ENCODE measurements at regions not wholly inside any gene's neighbourhood (a gene's known extent, or its start where the extent isn't known, plus 50 kb on each side); places are given as distances from the start of the nearest gene placed in this dataset.

- no peak for DNase-seq (ENCODE audit: low read depth in 2 of 2)
These were observed 295.5 kb downstream of the KCNRG start for GRCh38 chr13:50310734-50311133.

DNA sequence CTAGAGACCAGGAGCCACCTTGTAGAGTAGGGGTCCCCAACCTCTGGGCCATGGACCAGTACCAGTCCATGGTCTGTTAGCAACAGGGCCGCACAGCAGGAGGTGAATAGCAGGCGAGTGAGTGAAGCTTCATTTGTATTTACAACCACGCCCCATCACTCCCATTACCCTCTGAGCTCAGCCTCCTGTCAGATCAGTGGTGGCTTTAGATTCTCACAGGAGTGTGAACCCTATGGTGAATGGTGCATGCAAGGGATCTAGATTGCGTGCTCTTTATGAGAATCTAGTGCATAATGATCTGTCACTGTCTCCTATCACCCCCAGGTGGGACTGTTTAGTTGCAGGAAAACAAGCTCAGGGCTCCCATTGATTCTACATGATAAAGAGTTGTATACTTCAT, 303.6 kb downstream of the KCNRG start:
- no peak for DNase-seq (ENCODE audit: low read depth in 2 of 2)

GRCh38 chr13:50319635-50320255, 304.5 kb downstream of the KCNRG start:
- no peak for DNase-seq (ENCODE audit: low read depth in 2 of 2)

DNA sequence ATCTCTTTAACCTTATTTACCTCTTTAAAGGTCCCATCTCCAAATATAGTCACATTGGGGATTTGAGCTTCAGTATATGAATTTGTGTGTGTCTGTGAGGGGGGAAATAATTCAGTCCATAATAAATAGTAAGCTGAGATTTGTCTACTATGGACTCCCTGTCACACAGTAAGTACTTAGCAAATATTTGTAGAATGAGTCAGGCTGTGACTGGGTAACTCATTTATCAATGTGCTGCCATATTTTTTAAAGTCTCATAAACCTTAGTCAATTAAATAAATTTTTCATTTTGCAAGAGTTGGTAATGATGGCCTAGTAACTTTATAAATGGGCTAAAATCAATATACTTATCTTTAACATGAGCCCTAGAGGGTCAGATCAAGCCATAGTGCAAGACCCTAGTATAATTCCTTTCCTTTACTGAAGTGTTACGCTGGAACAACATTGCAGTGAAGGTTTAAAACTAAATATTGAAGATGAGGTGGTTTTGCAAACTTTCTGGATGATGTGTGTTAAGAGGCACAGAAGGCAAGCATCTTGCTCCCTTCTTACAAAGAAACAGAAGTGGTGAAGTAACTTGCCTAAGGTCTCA, 305.1 kb downstream of the KCNRG start:
- DNase-seq (ENCODE audit: low read depth in 2 of 2), result no peak

DNA sequence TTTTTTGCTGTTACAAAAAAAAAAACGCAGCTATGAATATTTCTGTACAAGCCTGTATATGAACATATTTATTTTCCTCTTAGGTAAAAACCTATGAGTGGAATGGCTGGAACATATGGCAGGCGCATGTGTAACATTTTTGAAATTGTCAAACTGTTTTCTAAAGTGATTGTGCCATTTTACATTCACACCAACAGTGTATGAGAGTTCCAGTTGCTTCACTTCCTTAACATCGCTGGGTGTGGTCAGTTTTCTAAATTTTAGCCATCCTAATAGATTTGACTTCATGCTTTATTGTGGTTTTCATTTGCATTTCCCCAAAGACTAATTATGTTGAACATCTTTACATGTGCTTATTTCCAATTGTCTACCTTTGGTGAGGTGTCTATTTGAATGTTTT, 306.8 kb downstream of the KCNRG start:
- DNase-seq (ENCODE audit: low read depth in 2 of 2), result no peak

DNA sequence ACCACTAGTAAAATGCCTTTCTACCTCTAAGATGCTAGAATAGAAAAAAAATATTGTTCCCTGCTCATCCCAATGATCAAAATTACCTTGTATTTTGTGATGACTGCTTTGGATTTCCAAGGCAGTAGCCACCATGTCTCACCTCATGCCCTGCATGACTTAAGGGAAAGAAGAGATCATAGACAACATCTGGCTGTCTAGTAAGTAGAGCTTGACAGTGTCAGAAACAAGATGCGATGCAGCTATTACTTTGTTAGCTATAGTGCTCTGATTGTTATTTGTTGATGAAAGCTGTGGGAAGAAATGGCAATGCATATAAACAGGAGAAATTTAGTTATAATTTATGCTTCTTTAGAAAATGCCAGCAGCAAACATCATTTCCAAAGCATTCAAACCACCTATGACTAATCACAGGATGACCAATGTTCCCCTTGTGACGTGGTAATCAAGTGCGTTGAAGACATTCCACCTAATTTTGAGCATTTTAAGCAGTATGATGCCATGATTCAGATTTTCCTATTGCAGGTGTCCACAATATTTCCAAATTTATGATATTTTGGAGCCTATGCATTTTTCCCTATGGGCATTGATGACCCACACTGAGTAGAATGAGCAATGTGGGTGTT, 308.3 kb downstream of the KCNRG start:
- DNase-seq (ENCODE audit: low read depth in 2 of 2), result no peak

GRCh38 chr13:50326271-50326670, 311.0 kb downstream of the KCNRG start:
- no peak for DNase-seq (ENCODE audit: low read depth in 2 of 2)

DNA sequence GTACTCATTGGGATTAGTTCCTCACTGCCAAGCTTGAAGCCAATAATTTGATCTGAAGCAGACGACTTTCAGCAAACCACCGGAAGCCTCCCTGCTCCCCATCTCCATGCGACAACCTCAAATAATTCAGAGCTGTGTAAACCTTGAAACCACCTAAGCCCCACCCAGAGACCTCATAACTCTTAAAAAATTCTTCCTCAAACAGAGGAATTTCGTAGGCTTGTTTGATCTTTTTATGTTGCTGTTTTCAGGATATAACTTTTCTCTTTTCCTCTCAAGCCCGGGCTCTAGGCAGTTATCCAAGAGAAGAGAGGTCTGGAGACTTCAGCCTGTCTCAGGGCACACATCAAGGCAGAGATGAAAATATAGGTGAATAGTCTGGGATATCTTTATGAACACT, 311.6 kb downstream of the KCNRG start:
- no peak for DNase-seq (ENCODE audit: low read depth in 2 of 2)

DNA sequence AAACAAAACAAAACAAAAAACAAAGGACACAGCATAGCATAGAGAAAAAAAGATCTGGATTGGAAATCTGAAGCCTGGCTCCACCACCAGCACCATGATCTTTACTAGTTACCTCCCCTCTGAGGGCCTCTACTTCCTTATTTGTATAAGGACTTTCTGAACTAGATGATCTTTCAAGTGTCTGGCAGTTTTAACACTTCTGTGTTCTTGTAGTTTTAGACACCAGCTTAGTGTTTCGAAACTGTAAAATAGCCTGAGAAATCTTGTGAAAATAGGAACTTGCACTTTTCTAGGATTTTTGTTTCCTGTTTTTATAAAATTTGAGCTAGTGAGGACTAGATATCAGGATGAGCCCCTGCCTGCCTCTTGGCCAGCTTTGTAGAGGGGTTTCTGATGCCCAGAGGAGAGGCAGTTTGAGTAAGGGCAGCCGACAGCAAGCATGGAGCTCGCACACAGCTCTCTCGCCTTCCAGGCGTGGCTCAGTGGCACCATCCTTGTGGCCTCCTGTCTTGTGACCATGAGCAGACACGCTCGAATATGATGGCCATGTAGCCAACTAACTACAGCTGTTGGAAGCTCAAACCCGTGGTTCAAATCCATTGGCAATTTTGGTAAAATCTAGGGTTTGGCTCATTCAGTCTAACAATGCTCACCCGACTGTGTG, 319.0 kb downstream of the KCNRG start:
- DNase-seq (ENCODE audit: low read depth in 2 of 2), result no peak

GRCh38 chr13:50334944-50335343, 319.7 kb downstream of the KCNRG start:
- DNase-seq (ENCODE audit: low read depth in 2 of 2), result no peak

GRCh38 chr13:50339271-50339670, 324.0 kb downstream of the KCNRG start:
- no peak for DNase-seq (ENCODE audit: low read depth in 2 of 2)

GRCh38 chr13:50340146-50340545, 324.9 kb downstream of the KCNRG start:
- DNase-seq (ENCODE audit: low read depth in 2 of 2), result no peak

GRCh38 chr13:50340551-50341287, 325.5 kb downstream of the KCNRG start:
- no peak for DNase-seq (ENCODE audit: low read depth in 2 of 2)

DNA sequence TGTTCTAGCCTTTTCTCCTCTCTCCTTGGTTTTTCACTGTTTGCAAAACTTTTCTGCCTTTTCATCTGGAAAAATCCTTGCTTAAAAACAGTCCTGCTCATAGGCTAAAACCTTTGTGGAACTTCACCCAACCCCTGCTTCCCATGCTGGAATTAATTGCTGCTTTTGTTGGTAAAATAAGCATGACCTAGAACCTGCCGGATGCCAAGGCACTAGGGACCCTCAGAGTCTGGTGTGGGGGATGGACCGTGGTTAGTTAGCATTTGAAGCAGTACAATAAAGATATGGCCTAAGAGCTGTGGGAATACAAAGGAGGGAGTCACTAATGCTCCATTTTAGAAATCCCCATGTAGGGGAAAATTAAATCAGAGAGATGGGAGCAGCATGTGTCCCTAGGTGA, 326.3 kb downstream of the KCNRG start:
- DNase-seq (ENCODE audit: low read depth in 2 of 2), result no peak

DNA sequence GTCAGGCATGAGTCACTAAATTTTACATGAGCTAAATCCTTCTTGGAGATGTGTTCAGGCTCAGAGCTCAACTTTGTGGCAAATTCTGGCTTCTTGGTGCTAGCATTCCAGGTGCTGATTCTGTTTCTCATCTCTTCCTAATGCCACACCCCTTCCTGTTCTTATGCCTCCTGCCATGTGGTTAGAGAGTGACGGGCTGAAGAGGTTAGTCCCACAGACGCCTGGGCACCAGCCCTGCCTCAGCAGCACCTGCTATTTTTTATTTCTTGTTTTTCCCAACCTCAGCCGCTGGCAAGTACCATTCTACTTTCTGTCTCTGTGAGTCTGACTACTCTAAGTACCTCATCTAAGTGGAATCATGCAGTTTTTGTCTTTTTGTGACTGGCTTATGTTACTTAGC, 329.5 kb downstream of the KCNRG start:
- no peak for DNase-seq (ENCODE audit: low read depth in 2 of 2)

GRCh38 chr13:50345804-50346203, 330.6 kb downstream of the KCNRG start:
- no peak for DNase-seq (ENCODE audit: low read depth in 2 of 2)

DNA sequence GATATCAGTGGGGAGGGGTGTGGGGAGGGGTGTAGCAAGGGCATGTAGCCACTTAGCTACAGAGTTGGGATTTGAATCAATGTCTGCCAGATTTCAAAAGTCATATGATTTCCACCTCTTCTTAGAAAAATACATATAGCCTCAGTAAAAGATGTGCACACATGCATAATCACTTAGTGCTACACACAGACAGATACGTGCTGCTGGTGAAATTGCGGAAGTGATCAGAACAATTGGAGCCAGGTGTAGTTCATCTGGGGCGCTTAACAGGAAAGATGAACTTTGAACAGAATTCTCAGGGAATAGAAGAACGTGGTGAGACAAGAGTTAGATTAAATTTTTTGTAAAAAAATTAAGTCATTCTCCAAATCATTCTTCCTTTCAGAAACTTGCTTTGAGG, 333.1 kb downstream of the KCNRG start:
- no peak for DNase-seq (ENCODE audit: low read depth in 2 of 2)

GRCh38 chr13:50352720-50353480, 337.7 kb downstream of the KCNRG start:
- no peak for DNase-seq (ENCODE audit: low read depth in 2 of 2)

- no peak for DNase-seq (ENCODE audit: low read depth in 2 of 2)
These were observed 338.6 kb downstream of the KCNRG start for GRCh38 chr13:50353651-50354415.

GRCh38 chr13:50355797-50356196, 340.6 kb downstream of the KCNRG start:
- DNase-seq (ENCODE audit: low read depth in 2 of 2), result no peak

- DNase-seq (ENCODE audit: low read depth in 2 of 2), result no peak
These were observed 341.9 kb downstream of the KCNRG start for GRCh38 chr13:50357136-50357535.

Measured in stimulated activated CD8-positive, alpha-beta memory T cell treated with anti-CD3 and anti-CD28 coated beads, Interleukin-15, amount 100 ng/mL, for 48 hours (primary cell).